ENCODE measurements at regions not wholly inside any gene's neighbourhood (a gene's known extent, or its start where the extent isn't known, plus 50 kb on each side); places are given as distances from the start of the nearest gene placed in this dataset.

DNA sequence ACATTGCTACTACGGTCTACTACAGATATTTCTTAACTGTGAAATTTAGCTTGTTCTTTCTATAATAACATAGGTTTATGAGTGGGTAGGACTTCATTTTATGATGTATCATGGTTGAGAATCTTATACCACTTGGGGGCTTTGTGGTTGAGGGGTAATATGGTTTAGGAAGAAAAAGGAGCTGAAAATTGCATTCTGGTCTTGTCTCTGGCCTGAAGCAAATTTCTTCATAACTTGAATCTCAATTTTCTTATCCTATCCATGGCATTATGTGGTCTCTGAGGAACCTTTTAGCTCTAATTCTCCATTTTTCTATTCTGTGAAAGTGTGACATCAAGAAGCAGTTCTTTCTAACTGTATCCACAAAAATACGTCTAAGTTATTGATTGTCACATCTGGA lies 341.0 kb downstream of the SOX2 start:
- TF ChIP-seq, protein P1, sequence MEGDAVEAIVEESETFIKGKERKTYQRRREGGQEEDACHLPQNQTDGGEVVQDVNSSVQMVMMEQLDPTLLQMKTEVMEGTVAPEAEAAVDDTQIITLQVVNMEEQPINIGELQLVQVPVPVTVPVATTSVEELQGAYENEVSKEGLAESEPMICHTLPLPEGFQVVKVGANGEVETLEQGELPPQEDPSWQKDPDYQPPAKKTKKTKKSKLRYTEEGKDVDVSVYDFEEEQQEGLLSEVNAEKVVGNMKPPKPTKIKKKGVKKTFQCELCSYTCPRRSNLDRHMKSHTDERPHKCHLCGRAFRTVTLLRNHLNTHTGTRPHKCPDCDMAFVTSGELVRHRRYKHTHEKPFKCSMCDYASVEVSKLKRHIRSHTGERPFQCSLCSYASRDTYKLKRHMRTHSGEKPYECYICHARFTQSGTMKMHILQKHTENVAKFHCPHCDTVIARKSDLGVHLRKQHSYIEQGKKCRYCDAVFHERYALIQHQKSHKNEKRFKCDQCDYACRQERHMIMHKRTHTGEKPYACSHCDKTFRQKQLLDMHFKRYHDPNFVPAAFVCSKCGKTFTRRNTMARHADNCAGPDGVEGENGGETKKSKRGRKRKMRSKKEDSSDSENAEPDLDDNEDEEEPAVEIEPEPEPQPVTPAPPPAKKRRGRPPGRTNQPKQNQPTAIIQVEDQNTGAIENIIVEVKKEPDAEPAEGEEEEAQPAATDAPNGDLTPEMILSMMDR (IDR thresholded peaks at IDR 0.05; ENCODE audit: low read length) = no peak
- TF ChIP-seq EZH2 (IDR thresholded peaks at IDR 0.05; ENCODE audit: borderline replicate concordance, low read length) = no peak

Measured in OCI-LY1 (cell line).